HEK293 (cell line): ENCODE measurements at regions not wholly inside any gene's neighbourhood (a gene's known extent, or its start where the extent isn't known, plus 50 kb on each side); places are given as distances from the start of the nearest gene placed in this dataset.

Experiments used
- HOXA7 ChIP-seq: sonication (generic); formaldehyde crosslinking; IDR thresholded peaks from 2 replicates; pipeline ENCODE4 v1.8.1; 2022; ENCODE audit warnings: missing genetic modification reagents, borderline replicate concordance
- KLF16 ChIP-seq: fragments of 450-650 bp; formaldehyde crosslinking; IDR thresholded peaks from 2 replicates; pipeline ENCODE4 v1.5.1; 2017; ENCODE audit warnings: missing biosample characterization, missing genetic modification characterization
- REST ChIP-seq: fragments of 450-650 bp; formaldehyde crosslinking; IDR thresholded peaks from 2 replicates; pipeline ENCODE4 v1.5.1; 2016; ENCODE audit warnings: missing biosample characterization, missing genetic modification characterization
- SP3 ChIP-seq: fragments of 450-650 bp; formaldehyde crosslinking; IDR thresholded peaks from 2 replicates; pipeline ENCODE4 v1.5.1; 2016; ENCODE audit warnings: missing biosample characterization, missing genetic modification characterization
- ZBTB20 ChIP-seq: fragments of 450-650 bp; formaldehyde crosslinking; IDR thresholded peaks from 2 replicates; pipeline ENCODE4 v1.5.1; 2016; ENCODE audit warnings: missing biosample characterization, missing genetic modification characterization
- ZFP41 ChIP-seq: fragments of 450-650 bp; formaldehyde crosslinking; IDR thresholded peaks from 2 replicates; pipeline ENCODE4 v1.5.1; 2016; ENCODE audit warnings: missing biosample characterization, missing genetic modification characterization, borderline replicate concordance
- ZNF121 ChIP-seq: fragments of 450-650 bp; formaldehyde crosslinking; IDR thresholded peaks from 2 replicates; pipeline ENCODE4 v1.5.1; 2016; ENCODE audit warnings: missing biosample characterization, missing genetic modification characterization
- ZNF18 ChIP-seq: fragments of 450-650 bp; formaldehyde crosslinking; IDR thresholded peaks from 2 replicates; pipeline ENCODE4 v1.5.1; 2016; ENCODE audit warnings: missing biosample characterization, missing genetic modification characterization
- ZNF274 ChIP-seq, 2 experiments: fragments of 200-500 bp in 1 of 2; fragments of 450-650 bp in 1 of 2; sonication (Bioruptor generic) in 1 of 2; formaldehyde crosslinking in 1 of 2; IDR thresholded peaks; 2 replicates each; pipeline versions ENCODE4 v1.5.1 to v1.6.1; 2014 to 2016; ENCODE audit warnings: borderline replicate concordance in 1 of 2, inconsistent platforms in 1 of 2, low read length in 1 of 2, missing biosample characterization in 1 of 2, missing genetic modification characterization in 1 of 2
- ZNF514 ChIP-seq: fragments of 450-650 bp; formaldehyde crosslinking; IDR thresholded peaks from 2 replicates; pipeline ENCODE4 v1.5.1; 2016; ENCODE audit warnings: missing biosample characterization, missing genetic modification characterization
- ZNF580 ChIP-seq: fragments of 450-650 bp; formaldehyde crosslinking; IDR thresholded peaks from 2 replicates; pipeline ENCODE4 v1.5.1; 2016; ENCODE audit warnings: missing biosample characterization, missing genetic modification characterization
- TF ChIP-seq, protein P1 (sequence below): fragments of 450-650 bp; formaldehyde crosslinking; IDR thresholded peaks from 2 replicates; pipeline ENCODE4 v1.5.1; 2016; ENCODE audit warnings: missing biosample characterization, missing genetic modification characterization

DNA sequence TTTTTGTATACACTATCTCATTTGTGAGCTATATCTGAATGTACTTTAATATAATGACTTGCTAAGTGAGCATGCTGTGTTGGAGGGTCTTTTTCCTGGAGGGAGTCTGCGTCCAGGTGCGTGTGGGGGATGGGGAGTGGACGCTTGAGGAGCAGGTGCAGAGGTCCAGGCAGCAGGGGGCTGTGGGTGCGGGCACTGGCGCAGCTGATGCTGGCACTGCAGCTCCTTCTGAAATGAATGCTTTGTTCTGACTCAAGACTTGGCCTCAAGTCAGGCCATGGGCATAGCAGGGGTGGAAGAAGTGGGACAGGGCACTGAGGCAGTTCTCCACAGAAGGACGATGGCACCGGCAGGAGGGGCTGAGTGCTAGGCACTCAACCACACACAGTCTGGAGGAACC is 165.7 kb upstream of the IRX1 start:
- TF ChIP-seq, protein P1, sequence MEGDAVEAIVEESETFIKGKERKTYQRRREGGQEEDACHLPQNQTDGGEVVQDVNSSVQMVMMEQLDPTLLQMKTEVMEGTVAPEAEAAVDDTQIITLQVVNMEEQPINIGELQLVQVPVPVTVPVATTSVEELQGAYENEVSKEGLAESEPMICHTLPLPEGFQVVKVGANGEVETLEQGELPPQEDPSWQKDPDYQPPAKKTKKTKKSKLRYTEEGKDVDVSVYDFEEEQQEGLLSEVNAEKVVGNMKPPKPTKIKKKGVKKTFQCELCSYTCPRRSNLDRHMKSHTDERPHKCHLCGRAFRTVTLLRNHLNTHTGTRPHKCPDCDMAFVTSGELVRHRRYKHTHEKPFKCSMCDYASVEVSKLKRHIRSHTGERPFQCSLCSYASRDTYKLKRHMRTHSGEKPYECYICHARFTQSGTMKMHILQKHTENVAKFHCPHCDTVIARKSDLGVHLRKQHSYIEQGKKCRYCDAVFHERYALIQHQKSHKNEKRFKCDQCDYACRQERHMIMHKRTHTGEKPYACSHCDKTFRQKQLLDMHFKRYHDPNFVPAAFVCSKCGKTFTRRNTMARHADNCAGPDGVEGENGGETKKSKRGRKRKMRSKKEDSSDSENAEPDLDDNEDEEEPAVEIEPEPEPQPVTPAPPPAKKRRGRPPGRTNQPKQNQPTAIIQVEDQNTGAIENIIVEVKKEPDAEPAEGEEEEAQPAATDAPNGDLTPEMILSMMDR (tag by site-specific recombination) = no peak
- TF ChIP-seq ZFP41 (tag by site-specific recombination) = no peak
- no peak for TF ChIP-seq SP3 (tag by site-specific recombination)
- no peak for TF ChIP-seq ZNF18 (tag by site-specific recombination)
- no peak for TF ChIP-seq ZBTB20
- TF ChIP-seq ZNF514 (tag by site-specific recombination) = no peak
- TF ChIP-seq ZNF274 (IDR thresholded peaks at IDR 0.05; ENCODE audit: low read length) = no peak
- no peak for TF ChIP-seq ZNF274 (tag by site-specific recombination; IDR thresholded peaks at IDR 0.05; ENCODE audit: borderline replicate concordance)
- no peak for TF ChIP-seq HOXA7
- TF ChIP-seq ZNF121 (tag by site-specific recombination) = no peak
- TF ChIP-seq KLF16 = no peak
- no peak for TF ChIP-seq REST (tag by site-specific recombination)
- no peak for TF ChIP-seq ZNF580 (tag by site-specific recombination)
